ENCODE measurements at regions not wholly inside any gene's neighbourhood (a gene's known extent, or its start where the extent isn't known, plus 50 kb on each side); places are given as distances from the start of the nearest gene placed in this dataset.
A peak's percentile ranks its signal among the peaks of the same experiment; 100 is the strongest.
"Not testable (repeated sequence)": the region's sequence is repeated elsewhere in the genome, so short reads cannot be mapped to it uniquely, and the experiment has no call there.

DNA sequence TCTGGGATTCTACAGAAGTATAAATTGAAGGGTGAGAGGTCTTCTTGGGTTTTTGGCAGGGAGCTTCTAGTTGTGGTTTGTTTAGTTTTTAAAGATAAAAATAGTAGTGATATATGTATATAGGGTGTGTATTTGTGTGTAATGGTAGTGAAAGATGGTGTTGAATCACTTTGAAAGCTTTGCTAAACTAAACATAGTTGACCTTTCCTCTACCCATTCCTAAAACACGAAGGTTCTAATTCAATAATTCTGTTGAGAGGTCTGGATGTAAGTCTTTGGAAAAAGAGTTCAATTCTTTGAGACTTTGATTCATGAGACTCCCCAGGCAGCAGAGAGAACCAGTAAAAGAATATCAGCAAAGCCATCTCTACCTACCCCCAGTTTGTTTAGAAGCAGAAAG is 247.9 kb upstream of the DUSP10 start:
- no peak for DNase-seq
- TF ChIP-seq GATA1 (IDR thresholded peaks at IDR 0.05; ENCODE audit: low read depth, low read length) (no peak), POLR2A (IDR thresholded peaks at IDR 0.05; ENCODE audit: low read length) (no peak)

DNA sequence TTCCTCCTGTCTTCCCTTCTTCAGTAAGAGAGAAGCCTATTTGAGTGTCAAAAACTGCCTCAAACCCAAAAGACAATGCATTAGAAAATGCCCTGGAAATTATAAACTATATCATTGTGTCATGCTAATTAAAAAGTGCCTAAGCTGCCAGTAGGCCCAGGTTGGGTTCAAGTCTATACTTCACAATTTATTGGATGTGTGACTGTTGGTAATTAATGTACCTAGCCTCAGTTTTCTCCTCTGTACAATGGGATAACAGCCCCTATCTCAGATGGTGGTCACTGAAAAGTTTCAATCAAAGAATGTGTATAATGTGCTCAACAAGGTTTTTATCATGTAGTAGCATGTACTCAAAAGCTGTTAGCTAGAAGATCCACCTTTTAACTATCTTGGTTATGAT is 246.9 kb upstream of the DUSP10 start:
- TF ChIP-seq POLR2A (IDR thresholded peaks at IDR 0.05; ENCODE audit: low read length) (no peak), GATA1 (IDR thresholded peaks at IDR 0.05; ENCODE audit: low read depth, low read length) (no peak)
- DNase-seq, result no peak

GRCh38 chr1:221987860-221988520 is 246.1 kb upstream of the DUSP10 start:
- TF ChIP-seq POLR2A (IDR thresholded peaks at IDR 0.05; ENCODE audit: low read length) (no peak), GATA1 (IDR thresholded peaks at IDR 0.05; ENCODE audit: low read depth, low read length) (no peak)
- DNase-seq, result peak; percentile 46 to 73

DNA sequence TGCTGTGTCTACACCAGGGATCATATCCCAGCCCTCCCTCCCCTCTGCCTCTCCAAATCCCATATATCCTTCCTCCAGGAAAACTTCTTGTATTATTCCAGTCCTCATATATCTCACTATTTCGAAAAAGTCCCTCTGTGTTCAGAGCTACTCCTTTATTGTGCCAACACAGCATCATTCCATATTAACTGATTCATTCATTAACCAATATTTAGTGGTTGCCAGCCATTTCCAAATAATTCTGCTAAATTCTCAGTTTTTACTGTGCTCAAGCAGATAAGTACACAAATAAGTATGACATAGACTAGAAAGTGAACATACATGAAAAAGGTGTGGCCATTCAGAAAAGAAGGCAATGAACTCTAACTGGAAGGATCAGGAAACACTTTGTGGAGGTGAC is 241.6 kb upstream of the DUSP10 start:
- DNase-seq, result no peak
- TF ChIP-seq POLR2A (IDR thresholded peaks at IDR 0.05; ENCODE audit: low read length) (no peak), GATA1 (IDR thresholded peaks at IDR 0.05; ENCODE audit: low read depth, low read length) (no peak)

GRCh38 chr1:221981461-221981860 is 239.6 kb upstream of the DUSP10 start:
- DNase-seq, result no peak
- TF ChIP-seq POLR2A (IDR thresholded peaks at IDR 0.05; ENCODE audit: low read length) (no peak), GATA1 (IDR thresholded peaks at IDR 0.05; ENCODE audit: low read depth, low read length) (no peak)

DNA sequence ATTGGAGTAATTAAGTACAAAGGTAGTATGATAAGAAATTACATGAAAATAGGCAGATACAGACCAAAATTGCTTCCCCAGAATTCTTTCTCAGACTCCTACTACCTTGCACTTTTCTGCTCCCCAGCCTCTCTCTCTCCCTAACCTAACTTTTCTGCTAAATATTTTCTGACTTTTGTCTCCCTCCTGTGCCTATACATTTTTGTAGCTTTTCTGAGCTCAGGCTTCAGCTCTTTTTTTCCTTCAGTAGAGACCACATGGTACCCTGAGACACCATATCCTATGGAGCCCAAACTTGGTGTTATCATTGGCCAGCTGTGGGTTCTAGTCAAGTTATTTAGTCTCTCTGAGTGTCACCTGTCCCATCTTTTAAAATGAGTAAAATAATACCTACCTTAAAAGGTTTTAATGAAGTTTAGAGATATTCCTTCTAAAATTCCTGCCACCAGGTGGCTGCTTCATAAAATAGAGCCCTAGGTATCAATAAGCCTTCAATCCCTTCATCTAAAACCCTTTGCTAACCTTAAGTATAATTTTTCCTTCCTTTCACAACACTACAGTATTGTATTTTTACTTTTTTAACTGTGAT is 237.6 kb upstream of the DUSP10 start:
- TF ChIP-seq GATA1 (IDR thresholded peaks at IDR 0.05; ENCODE audit: low read depth, low read length) (no peak), POLR2A (IDR thresholded peaks at IDR 0.05; ENCODE audit: low read length) (no peak)
- no peak for DNase-seq

DNA sequence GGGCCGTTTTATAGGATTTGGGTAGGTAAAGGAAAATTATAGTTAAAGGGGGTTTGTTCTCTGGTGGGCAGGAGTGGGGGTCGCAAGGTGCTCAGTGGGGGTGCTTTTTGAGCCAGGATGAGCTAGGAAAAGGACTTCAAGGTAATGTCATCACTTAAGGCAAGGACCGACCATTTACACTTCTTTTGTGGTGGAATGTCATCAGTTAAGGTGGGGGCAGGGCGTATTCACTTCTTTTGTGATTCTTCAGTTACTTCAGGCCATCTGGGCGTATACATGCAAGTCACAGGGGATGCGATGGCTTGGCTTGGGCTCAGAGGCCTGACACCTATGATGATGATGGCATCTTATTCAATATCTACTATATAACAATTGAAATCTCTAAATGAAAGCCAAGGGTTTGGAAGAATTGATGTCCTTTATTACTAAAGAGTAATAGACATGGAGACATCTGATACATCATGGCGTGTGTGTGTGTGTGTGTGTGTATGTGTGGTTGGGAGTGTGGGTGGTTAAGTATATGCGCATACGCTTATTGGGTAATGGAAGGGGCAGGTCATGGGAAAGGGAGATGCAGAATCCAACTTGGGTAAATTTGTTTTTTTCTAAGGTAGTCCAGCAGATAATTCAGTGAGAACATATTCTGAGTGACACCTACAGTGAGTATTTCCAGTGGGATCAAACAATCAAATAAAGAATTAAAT is 236.9 kb upstream of the DUSP10 start:
- not testable (repeated sequence) for DNase-seq

GRCh38 chr1:221973787-221974186 is 231.9 kb upstream of the DUSP10 start:
- not testable (repeated sequence) for DNase-seq

DNA sequence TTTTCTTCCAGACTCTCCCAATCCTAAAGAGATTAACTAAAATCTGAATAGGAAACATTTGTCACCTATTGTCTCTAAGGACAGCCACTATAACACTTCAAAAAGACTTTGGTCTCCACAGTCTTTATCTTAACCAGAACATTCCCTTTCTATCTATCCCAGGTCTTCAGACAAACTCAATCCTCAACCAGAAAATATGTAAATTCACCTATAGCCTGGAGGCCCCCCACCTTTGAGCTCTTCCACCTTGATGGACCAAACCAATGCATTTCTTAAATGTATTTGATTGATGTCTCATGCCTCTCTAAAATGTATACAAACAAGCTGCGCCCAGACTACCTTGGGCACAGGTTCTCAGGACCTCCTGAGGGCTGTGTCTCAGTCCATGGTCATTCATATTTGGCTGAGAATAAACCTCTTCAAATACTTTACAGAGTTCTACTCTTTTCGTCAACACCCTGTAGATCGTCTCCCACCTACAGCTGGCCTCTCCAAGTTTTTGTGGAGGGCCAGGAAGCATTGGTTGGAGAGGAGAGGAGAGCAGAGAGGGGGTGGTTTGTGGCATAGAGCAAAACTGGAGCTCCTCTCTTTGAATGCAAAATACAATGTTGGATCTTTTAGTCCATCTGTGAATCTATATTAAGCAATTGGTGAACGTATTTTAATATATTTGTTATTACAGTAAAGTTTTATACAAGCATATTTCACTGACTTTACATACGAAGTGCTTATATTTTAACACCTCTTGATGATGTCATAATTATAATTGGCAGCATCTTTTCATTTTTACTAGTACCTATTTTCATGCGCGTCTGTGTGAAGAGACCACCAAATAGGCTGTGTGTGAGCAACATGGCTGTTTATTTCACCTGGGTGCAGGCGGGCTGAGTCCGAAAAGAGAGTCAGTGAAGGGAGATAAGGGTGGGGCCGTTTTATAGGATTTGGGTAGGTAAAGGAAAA is 230.7 kb upstream of the DUSP10 start:
- TF ChIP-seq POLR2A (IDR thresholded peaks at IDR 0.05; ENCODE audit: low read length), result no peak
- TF ChIP-seq GATA1 (IDR thresholded peaks at IDR 0.05; ENCODE audit: low read depth, low read length), result no peak
- DNase-seq, result no peak

GRCh38 chr1:221971035-221971434 is 229.1 kb upstream of the DUSP10 start:
- DNase-seq, result not testable (repeated sequence)

DNA sequence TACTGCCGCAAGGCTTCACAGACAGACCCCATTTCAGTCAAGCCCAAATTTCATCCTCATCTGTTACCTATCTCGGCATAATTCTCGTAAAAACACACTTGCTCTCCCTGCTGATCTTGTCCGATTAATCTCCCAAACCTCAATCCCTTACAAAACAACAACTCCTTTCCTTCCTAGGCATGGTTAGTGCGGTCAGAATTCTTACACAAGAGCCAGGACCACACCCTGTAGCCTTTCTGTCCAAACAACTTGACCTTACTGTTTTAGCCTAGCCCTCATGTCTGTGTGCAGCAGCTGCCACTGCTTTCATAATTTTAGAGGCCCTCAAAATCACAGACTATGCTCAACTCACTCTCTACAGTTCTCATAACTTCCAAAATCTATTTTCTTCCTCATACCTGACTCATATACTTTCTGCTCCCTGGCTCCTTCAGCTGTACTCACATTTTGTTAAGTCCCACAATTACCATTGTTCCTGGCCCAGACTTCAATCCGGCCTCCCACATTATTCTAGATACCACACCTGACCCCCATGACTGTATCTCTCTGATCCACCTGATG is 227.5 kb upstream of the DUSP10 start:
- DNase-seq, result not testable (repeated sequence)

GRCh38 chr1:221967538-221967937 is 225.6 kb upstream of the DUSP10 start:
- not testable (repeated sequence) for DNase-seq

DNA sequence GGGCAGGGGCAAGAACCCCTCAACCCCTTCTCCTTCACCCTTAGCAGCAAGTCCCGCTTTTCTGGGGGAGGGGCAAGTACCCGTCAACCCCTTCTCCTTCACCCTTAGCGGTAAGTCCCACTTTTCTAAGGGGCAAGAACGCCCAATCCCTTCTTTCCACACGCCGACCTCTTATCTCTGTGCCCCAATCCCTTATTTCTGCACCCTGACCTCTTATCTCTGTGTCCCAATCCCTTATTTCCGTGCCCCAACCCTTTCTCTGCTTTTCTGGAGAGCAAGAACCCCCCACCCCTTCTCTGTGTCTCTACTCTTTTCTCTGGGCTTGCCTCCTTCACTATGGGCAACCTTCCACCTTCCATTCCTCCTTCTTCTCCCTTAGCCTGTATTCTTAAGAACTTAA is 225.0 kb upstream of the DUSP10 start:
- not testable (repeated sequence) for DNase-seq

DNA sequence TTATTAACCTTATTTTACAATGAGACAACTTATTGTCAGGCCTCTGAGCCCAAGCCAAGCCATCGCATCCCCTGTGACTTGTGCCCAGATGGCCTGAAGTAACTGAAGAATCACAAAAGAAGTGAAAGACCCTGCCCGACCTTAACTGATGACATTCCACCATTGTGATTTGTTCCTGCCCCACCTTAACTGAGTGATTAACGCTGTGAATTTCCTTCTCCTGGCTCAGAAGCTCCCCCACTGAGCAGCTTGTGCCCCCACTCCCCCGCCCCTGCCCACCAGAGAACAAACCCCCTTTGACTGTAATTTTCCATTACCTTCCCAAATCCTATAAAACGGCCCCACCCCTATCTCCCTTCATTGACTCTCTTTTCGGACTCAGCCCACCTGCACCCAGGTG is 224.0 kb upstream of the DUSP10 start:
- not testable (repeated sequence) for DNase-seq

GRCh38 chr1:221965252-221965651 is 223.4 kb upstream of the DUSP10 start:
- no peak for TF ChIP-seq GATA1 (IDR thresholded peaks at IDR 0.05; ENCODE audit: low read depth, low read length)
- TF ChIP-seq POLR2A (IDR thresholded peaks at IDR 0.05; ENCODE audit: low read length), result no peak
- no peak for DNase-seq
